ENCODE measurements at regions not wholly inside any gene's neighbourhood (a gene's known extent, or its start where the extent isn't known, plus 50 kb on each side); places are given as distances from the start of the nearest gene placed in this dataset.

GRCh38 chr2:43009448-43009847 lies 217.0 kb downstream of the ZFP36L2 start:
- no peaks in the 10 kb centered on the region for H3K27me3 Mint-ChIP-seq (ENCODE audit: low read depth)
- no peak overlapping the region for H3K4me3 Mint-ChIP-seq (ENCODE audit: unreplicated experiment)
- H3K27ac Mint-ChIP-seq (ENCODE audit: unreplicated experiment) = no peak overlapping the region
- no peak for TF ChIP-seq CTCF (IDR thresholded peaks at IDR 0.05)
- peak; percentile 10 for DNase-seq (ENCODE audit: low spot score)
- H3K9me3 Mint-ChIP-seq (ENCODE audit: low read depth) = peaks cover 6% of the 10 kb centered on the region
- peaks cover 11% of the 10 kb centered on the region for H3K4me1 Mint-ChIP-seq (ENCODE audit: low read depth)
- H3K36me3 Mint-ChIP-seq (ENCODE audit: low read depth) = no peaks in the 10 kb centered on the region

- Mint-ChIP-seq H3K27me3 (ENCODE audit: low read depth) (no peaks in the 10 kb centered on the region), H3K36me3 (ENCODE audit: low read depth) (no peaks in the 10 kb centered on the region), H3K27ac (ENCODE audit: unreplicated experiment) (no peak overlapping the region), H3K4me1 (ENCODE audit: low read depth) (peaks cover 11% of the 10 kb centered on the region), H3K4me3 (ENCODE audit: unreplicated experiment) (no peak overlapping the region), H3K9me3 (ENCODE audit: low read depth) (peaks cover 6% of the 10 kb centered on the region)
- no peak for TF ChIP-seq CTCF (IDR thresholded peaks at IDR 0.05)
- DNase-seq (ENCODE audit: low spot score) = peak; percentile 62
Observed at GRCh38 chr2:43008388-43008787, 216.0 kb upstream of the HAAO start.

GRCh38 chr2:43007901-43008300 lies 215.5 kb upstream of the HAAO start:
- no peaks in the 10 kb centered on the region for H3K27me3 Mint-ChIP-seq (ENCODE audit: low read depth)
- H3K27ac Mint-ChIP-seq (ENCODE audit: unreplicated experiment) = no peak overlapping the region
- DNase-seq (ENCODE audit: low spot score) = peak; percentile 43
- H3K9me3 Mint-ChIP-seq (ENCODE audit: low read depth) = peaks cover 6% of the 10 kb centered on the region
- H3K36me3 Mint-ChIP-seq (ENCODE audit: low read depth) = no peaks in the 10 kb centered on the region
- peaks cover 11% of the 10 kb centered on the region for H3K4me1 Mint-ChIP-seq (ENCODE audit: low read depth)
- TF ChIP-seq CTCF (IDR thresholded peaks at IDR 0.05) = no peak
- no peak overlapping the region for H3K4me3 Mint-ChIP-seq (ENCODE audit: unreplicated experiment)

GRCh38 chr2:43006834-43007543 lies 214.6 kb upstream of the HAAO start:
- no peaks in the 10 kb centered on the region for H3K27me3 Mint-ChIP-seq (ENCODE audit: low read depth)
- peaks cover 6% of the 10 kb centered on the region for H3K9me3 Mint-ChIP-seq (ENCODE audit: low read depth)
- no peaks in the 10 kb centered on the region for H3K36me3 Mint-ChIP-seq (ENCODE audit: low read depth)
- DNase-seq (ENCODE audit: low spot score) = peak; percentile 48
- no peak overlapping the region for H3K27ac Mint-ChIP-seq (ENCODE audit: unreplicated experiment)
- H3K4me3 Mint-ChIP-seq (ENCODE audit: unreplicated experiment) = no peak overlapping the region
- peaks cover 11% of the 10 kb centered on the region for H3K4me1 Mint-ChIP-seq (ENCODE audit: low read depth)
- no peak for TF ChIP-seq CTCF (IDR thresholded peaks at IDR 0.05)

GRCh38 chr2:43005975-43006833 lies 213.8 kb upstream of the HAAO start:
- H3K27ac Mint-ChIP-seq (ENCODE audit: unreplicated experiment) = no peak overlapping the region
- H3K27me3 Mint-ChIP-seq (ENCODE audit: low read depth) = no peaks in the 10 kb centered on the region
- no peak overlapping the region for H3K4me3 Mint-ChIP-seq (ENCODE audit: unreplicated experiment)
- H3K4me1 Mint-ChIP-seq (ENCODE audit: low read depth) = peaks cover 11% of the 10 kb centered on the region
- TF ChIP-seq CTCF (IDR thresholded peaks at IDR 0.05) = no peak
- DNase-seq (ENCODE audit: low spot score) = peak; percentile 67
- H3K9me3 Mint-ChIP-seq (ENCODE audit: low read depth) = peaks cover 6% of the 10 kb centered on the region
- H3K36me3 Mint-ChIP-seq (ENCODE audit: low read depth) = no peaks in the 10 kb centered on the region
